Hepatocyte (in vitro differentiated cells): ENCODE measurements at regions not wholly inside any gene's neighbourhood (a gene's known extent, or its start where the extent isn't known, plus 50 kb on each side); places are given as distances from the start of the nearest gene placed in this dataset.
A peak's percentile ranks its signal among the peaks of the same experiment; 100 is the strongest.

Experiments used
- DNase-seq: peaks from one replicate; pipeline ENCODE4 v3.0.0-alpha.2; 2016; ENCODE audit warnings: low spot score
- H2AFZ ChIP-seq: fragments of 200-600 bp; sonication (generic); 2 replicates; pipeline ENCODE4 v1.6.0; 2016; ENCODE audit warnings: antibody characterized with exemption, mild to moderate bottlenecking
- H3K27ac ChIP-seq: fragments of 200-600 bp; sonication (generic); 2 replicates; pipeline ENCODE4 v1.5.1; 2016; ENCODE audit warnings: mild to moderate bottlenecking
- H3K27me3 ChIP-seq: fragments of 200-600 bp; sonication (generic); 2 replicates; pipeline ENCODE4 v1.6.1; 2016
- H3K36me3 ChIP-seq: fragments of 200-600 bp; sonication (generic); replicated peaks from 2 replicates; pipeline ENCODE4 v1.5.1; 2016; ENCODE audit warnings: low read depth; ENCODE audit not compliant: insufficient read depth
- H3K4me1 ChIP-seq: fragments of 200-600 bp; sonication (generic); 2 replicates; pipeline ENCODE4 v1.5.1; 2016; ENCODE audit warnings: mild to moderate bottlenecking, moderate library complexity; ENCODE audit not compliant: insufficient read depth
- H3K4me2 ChIP-seq: fragments of 200-600 bp; sonication (generic); 2 replicates; pipeline ENCODE4 v1.6.0; 2016
- H3K4me3 ChIP-seq: fragments of 200-600 bp; sonication (generic); 2 replicates; pipeline ENCODE4 v1.5.1; 2016; ENCODE audit warnings: mild to moderate bottlenecking
- H3K79me2 ChIP-seq: fragments of 200-600 bp; sonication (generic); 2 replicates; pipeline ENCODE4 v1.6.0; 2017; ENCODE audit warnings: mild to moderate bottlenecking
- H3K9me2 ChIP-seq: fragments of 200-600 bp; sonication (generic); replicated peaks from 2 replicates; pipeline ENCODE4 v1.6.0; 2017; ENCODE audit warnings: mild to moderate bottlenecking; ENCODE audit not compliant: insufficient read depth
- H3K9me3 ChIP-seq: fragments of 200-600 bp; sonication (generic); 2 replicates; pipeline ENCODE4 v1.5.1; 2016; ENCODE audit warnings: low read depth, mild to moderate bottlenecking
- H4K20me1 ChIP-seq: fragments of 200-600 bp; sonication (generic); 2 replicates; pipeline ENCODE4 v1.6.0; 2016; ENCODE audit warnings: mild to moderate bottlenecking; ENCODE audit not compliant: insufficient read depth, poor library complexity, severe bottlenecking
- EZH2 ChIP-seq: fragments of 200-600 bp; sonication (generic); IDR thresholded peaks from 2 replicates; pipeline ENCODE4 v1.6.1; 2016; ENCODE audit warnings: antibody characterized with exemption, mild to moderate bottlenecking, borderline replicate concordance
- EZH2phosphoT487 ChIP-seq: fragments of 200-600 bp; sonication (generic); IDR thresholded peaks from one replicate; pipeline ENCODE4 v1.6.1; 2018; ENCODE audit warnings: antibody characterized with exemption, mild to moderate bottlenecking, low read depth, moderate library complexity; ENCODE audit not compliant: unreplicated experiment, severe bottlenecking
- WGBS: methylation state at CpG from one replicate; pipeline ENCODE4 v1.1.6; 2016; ENCODE audit warnings: low lambda C conversion rate; ENCODE audit errors: missing lambda C conversion rate; 5-methylcytosine and 5-hydroxymethylcytosine counted together
- TF ChIP-seq, protein P1 (sequence below): fragments of 200-600 bp; sonication (generic); IDR thresholded peaks from 2 replicates; pipeline ENCODE4 v1.5.1; 2016; ENCODE audit warnings: antibody characterized with exemption, mild to moderate bottlenecking; ENCODE audit not compliant: poor library complexity

DNA sequence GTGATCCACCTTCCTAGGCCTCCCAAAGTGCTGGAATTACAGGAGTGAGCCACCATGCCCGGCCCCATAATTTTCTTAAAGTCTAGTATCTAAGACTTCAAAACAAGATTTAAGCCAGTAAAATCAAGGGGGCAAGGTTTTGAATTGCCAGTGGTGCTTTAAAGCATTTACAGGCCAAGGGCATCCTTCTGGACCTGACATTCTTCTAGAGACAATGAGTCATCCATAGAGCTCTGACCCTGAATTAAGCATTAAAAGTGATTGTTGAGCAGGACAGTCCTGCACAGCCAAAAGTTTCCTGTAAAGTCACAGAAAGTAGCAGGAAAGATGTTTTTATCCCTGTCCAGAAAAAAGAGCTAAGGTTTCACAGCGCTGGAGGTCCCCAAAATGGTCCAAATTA is 50.9 kb upstream of the ATP12A start:
- no peak for DNase-seq

DNA sequence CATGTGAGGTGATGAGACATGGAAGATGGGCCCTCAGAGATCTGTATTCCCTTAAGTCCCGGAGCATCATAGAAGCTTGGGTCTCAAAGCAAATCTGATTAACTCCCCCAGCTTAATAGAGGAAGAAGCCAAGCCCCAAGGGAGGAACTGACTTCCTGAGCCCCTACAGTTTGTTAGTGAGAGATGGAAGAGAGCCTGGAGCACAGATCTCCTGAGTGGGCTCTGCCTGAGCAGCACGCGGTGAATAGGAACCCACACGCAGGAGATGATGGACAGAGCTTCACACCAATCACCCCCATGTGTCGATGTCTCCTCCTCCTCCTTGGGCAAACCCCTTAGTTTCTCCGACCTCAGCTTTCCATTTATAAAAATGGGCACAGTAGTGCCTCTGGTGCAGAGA is 50.1 kb upstream of the ATP12A start:
- DNase-seq: no peak
- no peaks in the 10 kb centered on the region for H3K36me3 ChIP-seq
- no peaks in the 10 kb centered on the region for H3K9me2 ChIP-seq
- no peaks in the 10 kb centered on the region for H3K9me3 ChIP-seq
- peaks cover 17% of the 10 kb centered on the region for H3K4me1 ChIP-seq
- peak overlapping the region; percentile 4 for H3K27ac ChIP-seq
- TF ChIP-seq EZH2phosphoT487 (no peak), EZH2 (no peak)
- TF ChIP-seq, protein P1, sequence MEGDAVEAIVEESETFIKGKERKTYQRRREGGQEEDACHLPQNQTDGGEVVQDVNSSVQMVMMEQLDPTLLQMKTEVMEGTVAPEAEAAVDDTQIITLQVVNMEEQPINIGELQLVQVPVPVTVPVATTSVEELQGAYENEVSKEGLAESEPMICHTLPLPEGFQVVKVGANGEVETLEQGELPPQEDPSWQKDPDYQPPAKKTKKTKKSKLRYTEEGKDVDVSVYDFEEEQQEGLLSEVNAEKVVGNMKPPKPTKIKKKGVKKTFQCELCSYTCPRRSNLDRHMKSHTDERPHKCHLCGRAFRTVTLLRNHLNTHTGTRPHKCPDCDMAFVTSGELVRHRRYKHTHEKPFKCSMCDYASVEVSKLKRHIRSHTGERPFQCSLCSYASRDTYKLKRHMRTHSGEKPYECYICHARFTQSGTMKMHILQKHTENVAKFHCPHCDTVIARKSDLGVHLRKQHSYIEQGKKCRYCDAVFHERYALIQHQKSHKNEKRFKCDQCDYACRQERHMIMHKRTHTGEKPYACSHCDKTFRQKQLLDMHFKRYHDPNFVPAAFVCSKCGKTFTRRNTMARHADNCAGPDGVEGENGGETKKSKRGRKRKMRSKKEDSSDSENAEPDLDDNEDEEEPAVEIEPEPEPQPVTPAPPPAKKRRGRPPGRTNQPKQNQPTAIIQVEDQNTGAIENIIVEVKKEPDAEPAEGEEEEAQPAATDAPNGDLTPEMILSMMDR: no peak
- no peak overlapping the region for H3K4me2 ChIP-seq
- H3K27me3 ChIP-seq: no peaks in the 10 kb centered on the region
- no peak overlapping the region for H3K4me3 ChIP-seq
- no peak overlapping the region for H2AFZ ChIP-seq
- H3K79me2 ChIP-seq: no peaks in the 10 kb centered on the region
- WGBS: 90% methylated on average over 6 of the region's 6 CpGs
- H4K20me1 ChIP-seq: no peaks in the 10 kb centered on the region

More for the DNA sequence above, 50.9 kb upstream of the ATP12A start:
- H3K4me1 ChIP-seq: peaks cover 20% of the 10 kb centered on the region
- TF ChIP-seq EZH2phosphoT487: no peak
- TF ChIP-seq, protein P1: no peak
- TF ChIP-seq EZH2: no peak
- H3K27ac ChIP-seq: no peak overlapping the region
- no peaks in the 10 kb centered on the region for H3K36me3 ChIP-seq
- H4K20me1 ChIP-seq: no peaks in the 10 kb centered on the region
- H2AFZ ChIP-seq: no peak overlapping the region
- no peaks in the 10 kb centered on the region for H3K27me3 ChIP-seq
- WGBS: 79% methylated on average over 2 of the region's 2 CpGs
- no peaks in the 10 kb centered on the region for H3K9me3 ChIP-seq
- H3K4me3 ChIP-seq: no peak overlapping the region
- no peaks in the 10 kb centered on the region for H3K79me2 ChIP-seq
- H3K9me2 ChIP-seq: no peaks in the 10 kb centered on the region
- H3K4me2 ChIP-seq: no peak overlapping the region
